GM19452 (cell line): ENCODE measurements at regions not wholly inside any gene's neighbourhood (a gene's known extent, or its start where the extent isn't known, plus 50 kb on each side); places are given as distances from the start of the nearest gene placed in this dataset.
"Not testable (repeated sequence)": the region's sequence is repeated elsewhere in the genome, so short reads cannot be mapped to it uniquely, and the experiment has no call there.

ENCODE experiments used
- ATAC-seq: cut with Tn5 transposase; IDR thresholded peaks from one replicate; pipeline ENCODE4 v1.9.1; 2021; ENCODE audit not compliant: unreplicated experiment

DNA sequence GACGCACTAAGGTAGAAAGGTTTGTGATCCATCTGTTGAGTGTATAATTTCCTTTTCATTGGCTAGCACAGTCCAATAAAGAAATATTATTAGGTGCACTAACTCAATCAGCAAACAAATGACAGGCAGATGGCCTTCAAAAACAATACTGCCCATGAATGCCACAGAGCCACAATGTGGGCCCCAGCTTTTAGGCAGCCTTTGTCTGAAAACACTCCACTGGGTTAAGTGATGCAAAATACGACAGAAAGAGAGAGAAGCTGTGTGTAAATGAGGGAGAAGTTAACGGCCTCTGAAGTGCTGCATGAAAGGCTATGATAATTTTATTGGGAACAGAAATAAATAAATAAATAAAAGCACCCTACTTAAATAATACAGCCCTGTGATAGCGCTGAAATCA lies 274.6 kb downstream of the NKX6-1 start:
- ATAC-seq: no peak

DNA sequence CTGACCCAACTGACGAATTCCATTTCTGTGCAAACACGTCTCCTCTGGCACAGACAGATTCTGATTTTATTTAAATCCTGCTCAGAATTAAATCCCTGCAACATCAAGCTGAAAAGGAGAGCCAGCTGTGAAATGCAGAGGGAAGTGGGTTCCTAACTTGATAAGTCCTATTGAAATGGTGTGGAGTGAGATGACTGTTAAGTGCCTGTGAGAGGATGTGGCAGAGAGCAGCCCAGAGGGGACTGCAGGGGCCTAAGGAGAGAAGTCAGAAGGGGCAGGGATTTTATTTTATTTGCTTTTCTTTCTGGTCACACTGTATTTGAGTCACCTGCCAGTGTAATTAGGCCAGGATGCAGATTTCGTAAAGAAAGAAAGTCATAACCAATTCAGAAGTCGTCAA lies 277.4 kb downstream of the NKX6-1 start:
- ATAC-seq: peak; percentile 62

DNA sequence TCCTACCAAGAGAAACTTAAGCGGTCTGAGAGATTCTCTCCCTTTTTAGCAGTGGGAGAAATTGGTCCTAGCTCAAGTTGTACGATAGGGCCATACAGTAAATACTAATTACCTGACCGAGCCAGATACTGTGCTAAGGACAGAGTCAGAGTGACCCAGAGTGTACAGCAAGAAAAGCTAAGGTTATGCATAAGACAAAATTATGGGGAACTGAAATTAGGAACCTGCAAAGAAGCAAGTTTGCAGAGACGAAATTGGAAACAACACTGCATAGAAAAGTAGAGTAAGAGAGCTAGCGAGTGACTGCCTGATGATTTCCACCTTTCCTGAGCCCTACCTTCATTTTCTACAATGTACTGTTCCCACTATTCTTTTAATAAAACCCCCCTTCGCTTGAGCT lies 278.1 kb downstream of the NKX6-1 start:
- ATAC-seq: peak; percentile 65

DNA sequence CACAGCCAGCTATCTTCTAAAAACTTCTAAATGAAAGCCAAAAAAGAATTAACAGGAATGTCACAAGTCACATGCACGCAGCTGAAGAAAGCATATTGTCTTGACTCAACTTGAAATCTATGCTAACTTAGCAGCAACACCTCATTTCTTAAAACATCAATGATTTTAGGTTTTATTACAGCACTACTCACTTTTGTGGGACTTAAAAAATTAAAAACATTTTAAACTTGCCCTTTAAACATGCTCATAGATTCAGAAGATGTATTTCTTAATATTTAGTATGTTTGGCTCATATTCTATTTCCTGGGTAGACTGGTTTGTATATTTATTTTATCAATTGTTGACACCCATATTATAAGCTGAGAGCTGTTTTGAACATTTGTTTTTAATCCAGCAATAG lies 279.4 kb downstream of the NKX6-1 start:
- no peak for ATAC-seq

DNA sequence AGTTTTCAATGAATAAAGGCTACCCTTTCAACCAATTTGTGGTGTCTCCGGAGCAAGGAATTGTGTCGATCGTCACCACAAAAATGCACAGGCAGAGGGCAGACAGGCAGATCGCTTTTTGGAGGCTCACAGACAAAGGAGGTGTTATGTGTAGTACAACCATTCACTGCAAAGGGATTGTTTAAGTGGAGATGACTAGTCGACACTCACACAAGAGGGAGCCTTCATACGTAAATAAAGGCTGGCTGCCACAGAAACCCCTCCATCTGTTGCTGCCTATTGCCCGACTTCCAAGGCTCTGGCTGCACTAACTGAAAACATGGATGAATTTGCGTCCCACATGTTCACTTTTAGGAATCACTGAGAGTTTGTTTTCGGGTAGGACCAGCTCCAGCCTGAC lies 281.1 kb downstream of the NKX6-1 start:
- ATAC-seq: no peak

DNA sequence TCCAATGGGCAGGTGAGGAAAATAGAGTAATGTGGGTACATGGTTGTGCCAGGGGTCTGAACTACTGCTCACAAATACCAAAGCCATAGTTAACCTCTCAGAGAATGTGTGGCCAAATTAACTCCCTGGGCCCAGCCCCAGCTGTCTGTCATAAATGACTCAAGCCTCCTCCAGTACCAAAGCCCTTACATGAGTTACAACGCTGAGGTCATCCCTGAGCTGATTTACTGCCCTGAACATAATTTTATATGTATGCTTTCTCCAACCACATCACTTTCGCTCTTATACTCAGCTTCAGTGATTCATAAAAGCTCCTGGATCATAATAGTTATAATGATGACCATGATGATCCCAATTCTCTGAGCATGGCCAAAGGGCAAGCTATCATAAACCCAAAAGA lies 283.9 kb downstream of the NKX6-1 start:
- no peak for ATAC-seq

DNA sequence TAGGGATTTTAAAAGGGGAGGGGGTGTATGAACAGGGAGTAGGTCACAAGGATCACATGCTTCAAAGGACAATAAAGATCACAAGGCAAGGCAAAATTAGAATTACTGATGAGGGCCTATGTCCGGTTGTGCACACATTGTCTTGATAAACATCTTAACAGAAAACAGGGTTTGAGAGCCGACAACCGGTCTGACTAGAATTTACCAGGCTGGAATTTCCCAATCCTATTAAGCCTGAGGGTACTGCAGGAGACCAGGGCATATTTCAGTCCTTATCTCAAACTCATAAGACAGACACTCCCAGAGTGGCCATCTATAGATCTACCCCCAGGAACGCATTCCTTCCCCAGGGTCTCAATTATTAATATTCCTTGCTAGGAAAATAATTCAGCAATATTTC lies 292.9 kb downstream of the NKX6-1 start:
- ATAC-seq: not testable (repeated sequence)

DNA sequence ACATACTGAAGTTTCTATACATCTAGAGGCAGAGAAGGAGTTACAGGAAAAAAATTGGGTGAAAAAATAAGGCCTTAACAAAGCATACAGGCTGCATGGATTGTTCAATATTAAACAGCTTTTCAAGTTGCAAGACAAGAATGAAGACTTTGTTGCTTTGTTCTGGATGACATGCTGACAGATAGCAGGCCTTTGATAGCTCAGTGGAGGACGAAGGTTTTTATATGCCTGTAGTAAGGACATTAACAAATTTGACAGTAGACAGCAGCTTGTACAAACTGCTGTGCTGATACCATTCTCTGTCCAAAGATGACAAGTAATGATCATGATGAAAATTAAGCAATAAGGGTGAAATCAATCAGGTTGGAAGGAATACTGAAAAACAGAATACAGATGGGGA lies 309.9 kb downstream of the NKX6-1 start:
- no peak for ATAC-seq

DNA sequence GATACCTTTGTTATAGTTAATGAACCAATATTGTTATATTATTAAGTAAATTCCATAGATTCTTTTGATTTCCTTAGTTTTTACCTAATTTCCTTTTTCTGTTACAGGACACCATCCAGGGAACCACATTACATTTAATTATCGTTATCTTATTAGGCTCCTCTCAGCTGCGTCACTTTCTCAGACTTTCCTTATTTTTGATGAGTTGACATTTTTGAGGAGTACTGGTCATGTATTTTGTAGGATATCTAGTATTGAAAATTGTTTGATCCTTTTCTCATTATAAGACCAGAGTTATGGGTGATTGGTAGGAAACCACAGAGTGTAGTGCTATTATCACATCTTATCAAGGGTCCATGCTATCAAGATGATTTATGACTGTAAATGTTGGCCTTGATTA lies 319.7 kb downstream of the NKX6-1 start:
- no peak for ATAC-seq

DNA sequence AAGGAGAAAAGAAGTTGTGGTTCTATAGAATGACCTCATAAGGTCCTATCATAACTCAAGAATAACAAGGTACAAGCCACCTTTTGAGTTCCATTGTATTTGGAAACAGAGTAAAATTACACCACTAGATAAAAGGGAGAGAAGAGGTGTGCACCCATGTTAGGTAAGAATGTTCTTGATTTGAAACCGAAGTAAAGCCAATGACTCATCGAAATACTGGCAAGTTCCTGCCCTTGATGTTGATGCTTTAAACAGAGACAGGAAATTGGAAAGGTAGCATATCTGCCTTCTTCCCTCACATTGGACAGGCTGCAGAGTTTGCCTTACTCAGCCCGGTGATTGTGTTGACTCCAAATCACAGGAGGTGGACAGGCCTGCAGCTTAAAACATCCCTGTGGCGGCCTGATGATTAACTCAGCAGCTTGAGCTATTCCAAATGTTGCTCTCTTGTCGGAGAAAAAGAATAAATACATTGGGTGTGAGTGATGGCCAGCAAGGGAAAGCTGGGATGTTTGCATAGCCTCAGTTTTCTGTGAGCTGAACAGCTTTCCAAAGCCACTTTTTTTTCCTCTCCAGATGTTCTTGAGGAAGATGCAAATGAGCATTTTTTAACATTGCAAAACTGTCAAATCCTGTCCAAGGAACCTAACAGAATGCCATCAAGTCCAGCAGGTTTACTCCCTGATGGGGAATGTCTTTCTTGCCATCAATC lies 321.1 kb downstream of the NKX6-1 start:
- no peak for ATAC-seq

DNA sequence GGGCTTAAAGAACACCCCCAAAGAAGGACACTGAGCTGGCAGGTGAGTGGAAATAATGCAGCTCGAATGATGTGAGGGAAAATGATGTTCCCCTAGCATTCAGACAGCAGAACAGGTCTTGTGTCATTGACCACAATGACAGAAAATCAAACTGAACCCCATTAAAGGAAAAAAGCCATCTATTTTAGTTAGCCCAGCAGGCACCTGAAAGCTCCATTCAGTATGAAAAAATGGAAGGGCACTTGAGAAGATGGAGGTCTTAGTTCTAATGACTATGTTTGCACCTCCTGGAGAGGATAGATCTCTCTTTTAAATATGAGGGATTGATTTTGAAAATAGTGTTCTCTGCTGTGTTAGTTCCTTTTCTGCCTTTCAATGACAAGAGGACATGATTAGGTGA lies 323.1 kb downstream of the NKX6-1 start:
- ATAC-seq: no peak

DNA sequence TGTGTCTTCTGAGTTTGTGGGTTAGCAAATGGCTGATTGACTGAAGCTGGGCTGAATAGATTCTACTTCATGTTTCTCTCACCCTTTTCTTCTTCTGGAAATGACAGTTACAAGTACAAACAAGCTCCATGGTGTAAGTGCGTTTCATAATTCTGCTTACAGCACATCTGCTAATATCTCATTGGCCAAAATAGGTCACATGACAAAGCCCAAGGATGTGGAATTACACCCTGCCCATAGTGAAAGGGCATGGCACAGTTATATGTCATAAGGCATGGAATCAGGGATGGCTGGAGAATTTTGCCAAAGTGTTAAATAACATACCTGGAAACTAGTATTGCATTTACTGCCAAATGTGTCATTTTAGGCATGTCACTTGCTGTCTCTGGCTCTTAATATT lies 327.2 kb downstream of the NKX6-1 start:
- no peak for ATAC-seq

DNA sequence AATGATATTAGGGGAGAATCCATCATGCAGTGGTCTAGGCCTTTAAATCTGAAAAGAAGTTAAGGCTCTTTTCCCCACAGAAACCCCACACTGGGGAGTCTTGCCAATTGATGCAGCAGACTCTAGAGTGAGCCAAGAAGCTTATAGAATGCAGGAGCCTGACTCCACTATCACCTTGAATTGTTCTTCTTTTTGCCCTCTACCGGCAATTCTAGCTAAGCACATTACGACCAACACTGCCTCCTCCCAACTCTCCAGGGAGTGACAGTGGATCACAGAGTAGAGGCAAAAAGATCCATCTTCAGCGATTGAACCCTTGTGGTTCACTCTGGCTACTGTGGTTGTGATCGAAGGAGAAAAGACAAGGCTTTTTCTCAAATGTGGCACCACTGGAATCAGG lies 331.5 kb downstream of the NKX6-1 start:
- ATAC-seq: no peak

DNA sequence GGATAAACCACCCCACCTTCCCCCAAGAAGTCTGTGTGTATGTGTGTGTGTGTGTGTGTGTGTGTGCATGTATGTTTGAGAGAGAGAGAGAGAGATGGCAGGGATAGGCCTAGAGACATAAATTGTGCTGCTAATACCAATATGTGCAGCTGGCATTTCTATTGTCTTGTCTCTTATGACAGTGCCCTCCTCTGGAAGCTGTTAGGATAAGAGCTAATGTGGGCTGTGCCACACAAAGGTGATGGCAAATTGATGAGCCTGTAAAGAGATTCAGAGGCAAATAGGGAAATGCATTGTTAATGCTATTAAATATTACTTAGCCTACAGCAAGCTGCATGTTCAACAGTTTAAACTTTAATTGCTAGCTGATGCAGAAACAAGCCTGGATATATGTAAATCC lies 332.0 kb downstream of the NKX6-1 start:
- no peak for ATAC-seq

DNA sequence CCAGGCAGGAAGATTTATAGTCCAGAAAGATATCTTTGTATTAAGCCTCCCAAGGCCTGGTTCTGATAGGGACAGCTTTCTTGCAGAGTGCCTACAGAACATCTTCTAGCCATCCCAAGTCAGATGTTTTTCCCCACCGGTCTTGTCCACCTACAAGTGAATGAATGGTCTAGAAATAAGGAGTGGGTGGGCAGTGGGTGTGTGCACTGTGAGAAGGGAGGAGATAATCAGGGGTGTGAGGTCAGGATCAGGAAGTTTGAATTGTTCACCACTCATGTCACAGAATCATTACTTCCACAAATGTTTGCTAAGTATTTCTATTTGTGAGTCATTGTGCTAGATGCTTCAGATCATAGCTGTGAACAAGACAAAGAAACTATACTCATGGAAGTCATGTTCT lies 332.6 kb downstream of the NKX6-1 start:
- no peak for ATAC-seq

DNA sequence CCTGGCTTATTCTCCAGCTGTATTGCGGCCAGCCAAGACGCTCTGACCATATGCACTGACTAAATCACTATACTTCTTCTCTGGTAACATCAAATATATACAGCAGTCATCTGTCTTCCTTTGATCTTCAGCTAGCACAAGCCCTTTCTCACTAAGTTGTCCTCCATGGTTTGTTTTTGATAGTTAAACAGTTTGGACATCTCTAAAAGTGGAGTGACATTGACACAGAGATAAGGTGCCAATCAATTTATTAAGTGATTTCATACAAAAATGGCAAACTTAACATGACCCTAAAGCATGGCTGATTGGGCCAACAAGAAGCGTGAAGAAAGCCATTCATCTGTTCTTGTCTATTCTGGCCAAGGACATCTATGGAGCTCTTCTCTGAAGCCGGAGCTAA lies 334.9 kb downstream of the NKX6-1 start:
- ATAC-seq: no peak

DNA sequence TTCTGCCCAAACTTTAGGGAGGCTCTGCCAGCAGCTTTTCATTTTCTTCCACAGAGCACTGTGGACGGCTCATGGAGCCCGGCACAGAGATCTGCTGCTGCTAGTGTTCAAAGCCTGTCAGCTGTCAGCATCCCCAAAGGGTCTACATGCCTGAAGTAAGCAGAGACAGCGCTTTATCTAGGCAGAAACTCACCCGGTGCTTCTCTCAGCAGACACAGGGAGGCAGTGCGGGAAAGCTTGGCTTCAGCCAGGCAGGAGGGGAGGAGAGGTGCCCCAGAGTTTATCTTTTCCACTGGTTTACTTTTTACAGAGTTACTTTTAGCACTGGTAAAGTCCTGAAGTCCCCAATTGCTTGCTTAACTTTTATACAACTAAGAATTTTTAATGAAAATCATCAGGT lies 339.3 kb downstream of the NKX6-1 start:
- no peak for ATAC-seq

DNA sequence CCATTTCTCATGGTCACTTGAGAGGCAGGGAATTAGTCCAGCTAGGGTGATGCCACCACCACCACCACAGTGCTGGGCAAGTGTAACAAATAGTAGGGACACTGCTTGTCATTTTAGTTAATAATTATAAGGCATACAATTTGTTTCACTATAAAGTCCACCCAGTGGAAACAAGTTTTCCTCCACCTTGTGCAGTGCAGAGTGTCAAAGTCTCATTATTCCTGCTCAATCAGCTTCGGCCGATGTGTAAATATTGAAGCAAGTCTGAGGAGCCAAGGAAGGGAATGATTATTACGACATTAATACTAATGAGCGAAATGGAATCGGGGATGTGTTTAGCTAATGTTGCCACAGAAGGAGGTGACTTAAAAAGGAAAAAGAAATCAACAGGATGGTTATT lies 340.4 kb downstream of the NKX6-1 start:
- no peak for ATAC-seq

DNA sequence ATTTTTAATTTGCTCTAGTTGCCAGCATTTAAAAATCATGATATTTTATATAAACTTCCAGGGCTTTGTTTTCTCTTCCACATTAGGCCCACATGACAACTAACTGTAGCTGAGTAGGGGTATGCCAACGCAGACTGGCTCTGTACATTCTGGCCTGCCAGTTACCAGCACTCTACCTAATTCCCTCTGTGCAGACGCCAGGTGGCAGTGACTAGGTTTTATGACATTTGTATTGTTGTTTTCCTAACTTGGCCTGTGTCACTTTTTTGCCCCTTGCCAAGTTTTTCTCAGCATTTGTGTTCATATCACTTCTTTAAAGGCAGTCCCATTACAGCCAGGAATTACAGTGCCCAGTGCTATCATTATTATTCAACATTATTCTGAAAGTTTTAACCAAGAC lies 347.5 kb downstream of the NKX6-1 start:
- ATAC-seq: no peak

DNA sequence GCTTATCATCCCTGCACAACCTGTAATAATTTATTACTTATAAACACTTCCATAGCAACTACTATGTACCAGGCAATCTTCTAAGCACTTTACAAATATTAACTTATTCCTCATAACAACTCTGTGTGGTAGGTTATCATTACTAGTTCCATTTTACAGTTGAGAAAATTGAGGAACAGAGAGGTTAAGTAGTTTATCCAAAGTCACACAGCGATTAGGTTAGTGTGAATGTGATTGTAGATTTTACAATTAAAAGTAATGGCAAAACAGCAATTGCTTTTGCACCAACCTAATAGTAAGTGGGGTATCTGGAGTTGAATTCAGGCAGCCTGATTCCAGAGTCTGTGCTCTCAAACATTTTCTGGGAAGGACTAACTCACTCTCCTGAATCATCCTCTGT lies 348.9 kb downstream of the NKX6-1 start:
- no peak for ATAC-seq

DNA sequence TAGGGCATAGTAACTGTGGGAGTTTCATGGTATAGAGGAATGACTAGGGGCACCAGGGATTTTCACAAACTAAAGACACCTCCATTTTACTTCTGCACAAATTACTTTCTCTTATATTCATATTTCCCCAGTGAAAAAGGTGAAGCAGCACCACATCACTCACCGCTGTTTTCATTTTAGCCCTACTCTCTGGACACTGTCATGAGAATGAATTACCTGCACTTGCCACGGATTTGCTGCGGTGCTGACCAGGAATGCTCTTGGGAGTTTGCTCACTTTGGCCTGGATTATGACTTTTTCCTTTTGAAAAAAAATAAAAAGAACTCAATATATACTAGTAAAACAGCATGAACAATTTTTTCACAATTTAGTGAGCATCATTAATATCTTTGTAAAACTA lies 351.3 kb downstream of the NKX6-1 start:
- no peak for ATAC-seq

DNA sequence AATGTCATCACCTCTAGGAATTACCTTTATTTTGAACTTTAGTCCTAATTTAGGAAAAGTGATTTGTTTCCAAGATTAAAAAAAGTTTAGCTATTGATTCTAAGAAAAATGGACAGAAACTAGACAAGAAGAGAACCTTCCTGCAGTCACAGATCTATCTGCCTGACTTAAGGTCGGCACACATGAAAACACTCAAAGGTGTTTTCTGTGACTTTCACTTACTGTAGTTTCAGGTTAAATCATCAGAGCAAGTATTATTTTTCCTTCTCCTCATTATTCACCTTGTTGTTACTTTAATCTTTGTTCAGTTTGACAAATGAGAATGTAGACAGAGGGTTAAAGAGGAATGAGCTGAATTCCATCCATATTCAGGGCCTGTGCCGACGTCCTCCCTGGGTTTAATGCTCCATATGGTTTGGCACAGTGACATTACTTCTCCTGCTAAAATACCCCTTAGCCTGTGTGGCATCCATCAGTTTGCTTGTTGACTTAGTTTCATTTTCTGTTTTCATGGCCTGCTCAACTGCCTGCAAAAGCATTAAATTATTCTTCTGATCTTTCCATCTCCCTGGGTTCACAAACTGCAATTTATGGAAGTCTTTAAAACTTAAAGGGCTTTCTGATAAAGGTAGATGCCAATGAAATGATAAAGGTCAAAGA lies 352.7 kb downstream of the NKX6-1 start:
- ATAC-seq: peak; percentile 69

DNA sequence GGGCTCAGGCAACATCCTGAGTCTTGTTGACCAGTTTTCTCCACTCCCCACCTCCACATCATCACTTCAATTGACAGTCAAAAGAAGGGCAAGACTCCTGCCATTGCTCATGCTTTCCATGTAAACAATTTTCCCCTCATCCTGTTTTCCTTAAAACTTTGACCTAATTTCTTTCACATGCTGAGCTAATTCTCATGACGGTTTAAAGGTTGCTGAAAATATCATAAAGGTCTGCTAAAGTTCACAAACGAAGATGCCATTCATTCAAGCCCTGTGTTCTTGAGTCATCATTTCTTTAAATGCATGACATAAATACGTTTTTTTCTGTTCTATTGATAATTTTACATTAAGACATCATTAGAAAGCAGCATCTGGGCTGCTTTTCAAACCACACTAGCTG lies 353.9 kb downstream of the NKX6-1 start:
- ATAC-seq: no peak
